Activated CD4-positive, alpha-beta T cell treated with anti-CD3 and anti-CD28 coated beads for 36 hours (primary cell): ENCODE measurements at regions not wholly inside any gene's neighbourhood (a gene's known extent, or its start where the extent isn't known, plus 50 kb on each side); places are given as distances from the start of the nearest gene placed in this dataset.

Source experiments
- ATAC-seq: fragments of 200-7000 bp; cut with Tn5 transposase; one replicate; pipeline ENCODE4 v1.10.0; 2021; ENCODE audit warnings: mild to moderate bottlenecking, moderate library complexity
- CTCF ChIA-PET: fragments of 350-600 bp; sonication (Branson Sonifier 250); formaldehyde crosslinking; loops from one replicate; lab custom pipeline; 2021; ENCODE audit warnings: antibody characterized with exemption; lab: Charles Lee
- POLR2A ChIA-PET: fragments of 350-600 bp; sonication (Branson Sonifier 250); formaldehyde crosslinking; loops from one replicate; lab custom pipeline; 2021; ENCODE audit warnings: antibody characterized with exemption, inconsistent platforms; lab: Charles Lee
- DNase-seq: peaks from one replicate; pipeline ENCODE4 v3.0.0-alpha.2; 2020
- H3K27ac Mint-ChIP-seq: one replicate; pipeline ENCODE4 v1.8.0; 2021; ENCODE audit warnings: mixed read lengths
- H3K27me3 Mint-ChIP-seq: one replicate; pipeline ENCODE4 v1.8.0; 2021; ENCODE audit warnings: mixed read lengths
- H3K36me3 Mint-ChIP-seq: one replicate; pipeline ENCODE4 v1.8.0; 2021; ENCODE audit warnings: low read depth, mixed read lengths
- H3K4me1 Mint-ChIP-seq: one replicate; pipeline ENCODE4 v1.8.0; 2021; ENCODE audit warnings: mixed read lengths
- H3K4me3 Mint-ChIP-seq: one replicate; pipeline ENCODE4 v1.8.0; 2021; ENCODE audit warnings: mild to moderate bottlenecking, moderate library complexity, mixed read lengths
- H3K9me3 Mint-ChIP-seq: one replicate; pipeline ENCODE4 v1.8.0; 2021; ENCODE audit warnings: low read depth, mixed read lengths
- intact Hi-C, 2 experiments: fragments of 100-400 bp; cut with DNase I in 1 of 2; cut with micrococcal nuclease in 1 of 2; formaldehyde crosslinking; loops; one replicate each; pipeline versions ENCODE4 v1.14.2 to v1.15.1; 2022 to 2024; cut with DNase I, micrococcal nuclease

DNA sequence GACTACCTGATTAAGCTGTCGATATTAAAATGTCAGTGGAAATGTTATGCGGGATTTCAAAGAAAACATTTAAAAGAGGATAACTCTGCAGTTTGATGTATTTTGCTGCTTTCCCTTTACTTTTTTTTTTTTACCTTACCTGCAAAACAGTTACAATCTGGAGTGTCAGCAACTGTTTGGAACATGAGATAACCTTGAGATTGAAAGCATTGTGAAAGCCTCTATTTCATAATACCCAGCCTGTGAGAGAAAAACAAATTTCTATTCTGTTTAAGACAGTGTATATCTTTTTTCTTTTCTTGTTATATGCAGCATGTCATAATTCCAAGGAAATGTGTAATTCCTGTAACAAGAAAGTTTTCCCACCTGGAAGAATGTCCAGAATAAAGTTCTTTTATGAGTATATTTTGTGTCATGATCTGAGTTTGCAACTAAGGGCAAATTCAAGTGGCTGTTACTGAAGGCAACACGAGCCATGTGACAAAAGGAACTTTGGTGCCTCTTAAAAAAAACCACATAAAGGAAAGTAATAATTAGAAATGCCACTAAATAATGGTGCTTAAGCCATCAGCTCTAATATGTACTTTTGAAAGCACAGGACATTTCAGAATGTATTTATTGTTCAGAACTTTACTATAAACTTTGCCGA lies 297.0 kb upstream of the DSEL start:
- Mint-ChIP-seq H3K9me3 (peaks cover 1% of the 10 kb centered on the region), H3K27me3 (no peaks in the 10 kb centered on the region), H3K36me3 (no peaks in the 10 kb centered on the region), H3K4me1 (no peaks in the 10 kb centered on the region), H3K4me3 (no peak overlapping the region), H3K27ac (no peak overlapping the region)
- DNase-seq (no peak), ATAC-seq (no peak)
- CTCF ChIA-PET = no interaction called here
- intact Hi-C loops = no loop called here
- POLR2A ChIA-PET = no interaction called here

DNA sequence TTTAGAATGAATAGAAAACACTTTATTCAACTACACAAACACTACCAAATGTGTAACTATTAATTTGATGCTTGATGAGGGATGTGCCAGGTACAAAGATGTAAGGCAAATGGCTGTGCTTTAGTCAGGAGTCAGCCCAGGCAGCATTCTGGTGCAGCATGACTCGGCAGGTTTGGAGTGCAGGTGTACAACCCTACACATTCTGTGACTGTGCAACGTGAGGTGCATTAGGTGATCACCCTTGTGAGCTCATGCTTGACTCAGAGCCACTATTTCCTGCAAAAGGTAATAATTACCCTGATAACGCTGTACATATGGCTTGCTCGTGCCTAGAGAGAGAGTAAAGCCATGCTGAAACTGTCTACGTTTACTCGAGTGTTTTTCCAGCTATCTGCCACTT lies 288.7 kb upstream of the DSEL start:
- CTCF ChIA-PET = no interaction called here

DNA sequence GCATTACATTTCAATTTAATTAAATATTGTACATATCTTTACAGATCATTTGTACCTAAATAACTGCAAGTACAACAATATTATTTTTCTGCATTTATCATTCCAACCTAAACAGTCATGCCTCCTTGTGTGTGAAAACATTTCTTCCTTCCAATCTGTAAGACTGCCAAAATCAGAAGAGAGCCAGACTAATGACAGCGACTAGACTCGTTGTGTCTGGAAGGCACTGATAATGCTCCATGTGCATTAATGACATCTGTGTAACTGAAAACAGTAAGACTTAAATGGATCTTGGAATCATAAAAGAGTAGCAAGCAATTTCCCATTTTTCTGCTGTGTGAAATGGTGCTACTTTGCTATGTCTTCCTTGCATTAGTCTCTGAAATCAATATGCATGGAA lies 278.0 kb upstream of the DSEL start:
- no peaks in the 10 kb centered on the region for H3K27me3 Mint-ChIP-seq
- no peak overlapping the region for H3K4me3 Mint-ChIP-seq
- DNase-seq = no peak
- ATAC-seq = no peak
- H3K4me1 Mint-ChIP-seq = no peaks in the 10 kb centered on the region
- no peaks in the 10 kb centered on the region for H3K9me3 Mint-ChIP-seq
- no peak overlapping the region for H3K27ac Mint-ChIP-seq
- POLR2A ChIA-PET = no interaction called here
- intact Hi-C loops = no loop called here
- CTCF ChIA-PET = no interaction called here
- H3K36me3 Mint-ChIP-seq = no peaks in the 10 kb centered on the region

More for the DNA sequence above, 288.7 kb upstream of the DSEL start:
- H3K27ac Mint-ChIP-seq = no peak overlapping the region
- H3K36me3 Mint-ChIP-seq = no peaks in the 10 kb centered on the region
- POLR2A ChIA-PET = no interaction called here
- peaks cover 7% of the 10 kb centered on the region for H3K9me3 Mint-ChIP-seq
- DNase-seq (no peak), ATAC-seq (no peak)
- no peak overlapping the region for H3K4me3 Mint-ChIP-seq
- no peaks in the 10 kb centered on the region for H3K4me1 Mint-ChIP-seq
- no peaks in the 10 kb centered on the region for H3K27me3 Mint-ChIP-seq
- intact Hi-C loops = no loop called here

DNA sequence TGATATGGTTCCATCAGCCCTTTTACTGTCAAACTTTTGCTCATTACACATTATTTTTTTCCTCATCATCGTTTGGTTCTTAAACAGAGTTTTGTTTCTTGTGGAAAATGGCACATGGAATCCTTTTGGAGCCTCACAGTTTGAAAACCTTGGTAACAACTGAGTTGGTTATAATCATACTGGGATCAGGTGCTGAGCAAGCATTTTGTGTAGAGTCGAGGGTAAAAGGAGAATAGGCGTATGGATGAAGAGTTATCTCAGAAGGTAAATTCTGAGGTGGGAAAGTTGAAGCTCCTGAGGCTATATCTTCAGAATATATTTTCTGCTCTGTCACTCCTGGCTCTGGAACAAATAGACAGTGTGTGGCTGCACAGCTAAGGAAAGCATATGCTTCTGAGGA lies 274.0 kb upstream of the DSEL start:
- H3K27me3 Mint-ChIP-seq = no peaks in the 10 kb centered on the region
- intact Hi-C loops = no loop called here
- ATAC-seq = no peak
- no peaks in the 10 kb centered on the region for H3K4me1 Mint-ChIP-seq
- ChIA-PET POLR2A (no interaction called here), CTCF (no interaction called here)
- no peak overlapping the region for H3K27ac Mint-ChIP-seq
- no peaks in the 10 kb centered on the region for H3K9me3 Mint-ChIP-seq
- H3K36me3 Mint-ChIP-seq = no peaks in the 10 kb centered on the region
- no peak for DNase-seq
- no peak overlapping the region for H3K4me3 Mint-ChIP-seq

DNA sequence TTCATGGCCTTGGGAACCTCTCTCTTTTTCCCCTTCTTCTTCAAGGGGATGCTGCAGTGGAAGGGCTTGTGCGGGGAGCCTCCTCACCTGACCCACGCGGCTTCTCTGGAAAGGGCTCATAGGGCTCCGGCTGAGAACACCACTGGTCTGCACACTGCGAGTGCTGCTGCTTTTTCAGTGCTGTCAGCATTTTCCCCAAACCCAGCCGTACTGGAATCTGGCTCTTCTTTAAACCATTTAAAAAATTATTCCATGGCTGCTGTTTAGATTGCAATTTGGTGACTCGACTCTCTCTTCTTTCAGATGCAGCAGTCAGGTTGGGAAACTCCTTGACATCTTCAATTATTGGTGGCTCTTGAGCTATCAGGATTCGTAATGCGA lies 272.6 kb upstream of the DSEL start:
- intact Hi-C loops = no loop called here
- Mint-ChIP-seq H3K4me1 (no peaks in the 10 kb centered on the region), H3K27me3 (no peaks in the 10 kb centered on the region), H3K36me3 (no peaks in the 10 kb centered on the region), H3K27ac (no peak overlapping the region), H3K9me3 (no peaks in the 10 kb centered on the region), H3K4me3 (no peak overlapping the region)
- DNase-seq (no peak), ATAC-seq (no peak)
- POLR2A ChIA-PET = no interaction called here
- CTCF ChIA-PET = no interaction called here

DNA sequence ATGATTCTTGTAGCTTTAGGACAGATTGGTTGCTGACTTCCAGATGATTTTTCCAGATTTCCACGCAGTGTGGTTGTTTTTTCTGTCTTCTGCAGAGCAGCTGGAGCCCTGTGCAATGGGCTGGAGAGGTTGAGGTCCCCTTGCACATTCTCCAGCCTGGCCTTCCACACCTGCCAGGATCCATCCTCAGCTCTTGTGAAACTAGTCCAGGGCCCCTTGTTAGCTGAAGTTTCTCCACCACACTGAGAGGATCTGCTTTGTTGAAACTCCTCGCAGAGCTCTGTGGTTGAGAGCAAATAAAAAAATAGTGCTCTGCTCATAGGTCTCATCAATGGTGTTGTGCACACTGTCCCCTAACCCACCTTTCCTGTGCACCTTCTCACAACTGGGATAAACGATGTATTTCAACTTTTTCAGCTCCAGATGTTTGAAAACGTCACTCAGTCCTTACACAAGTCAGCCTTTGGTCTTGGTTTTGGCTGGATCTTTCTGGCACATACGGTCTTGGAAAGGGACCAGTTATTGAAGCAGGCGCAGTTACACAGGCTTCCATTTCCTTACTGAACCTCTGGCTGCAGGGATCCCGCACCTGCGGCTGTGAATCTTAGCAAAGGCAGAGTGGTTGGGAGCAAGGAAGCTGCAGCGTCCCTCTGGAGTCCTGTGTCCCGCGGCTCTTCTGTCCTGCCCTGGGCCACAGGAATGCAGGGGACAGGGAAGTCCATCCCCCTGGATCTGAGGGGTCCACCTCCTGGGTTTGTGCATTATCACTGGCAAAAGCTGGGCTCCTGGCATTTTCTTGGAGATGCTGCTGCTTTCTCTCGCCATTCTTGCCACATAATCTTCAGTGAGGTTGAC lies 272.0 kb upstream of the DSEL start:
- H3K4me1 Mint-ChIP-seq = no peaks in the 10 kb centered on the region
- DNase-seq (no peak), ATAC-seq (no peak)
- ChIA-PET CTCF (no interaction called here), POLR2A (no interaction called here)
- intact Hi-C loops = no loop called here
- no peaks in the 10 kb centered on the region for H3K36me3 Mint-ChIP-seq
- H3K4me3 Mint-ChIP-seq = no peak overlapping the region
- H3K27me3 Mint-ChIP-seq = no peaks in the 10 kb centered on the region
- no peaks in the 10 kb centered on the region for H3K9me3 Mint-ChIP-seq
- no peak overlapping the region for H3K27ac Mint-ChIP-seq

DNA sequence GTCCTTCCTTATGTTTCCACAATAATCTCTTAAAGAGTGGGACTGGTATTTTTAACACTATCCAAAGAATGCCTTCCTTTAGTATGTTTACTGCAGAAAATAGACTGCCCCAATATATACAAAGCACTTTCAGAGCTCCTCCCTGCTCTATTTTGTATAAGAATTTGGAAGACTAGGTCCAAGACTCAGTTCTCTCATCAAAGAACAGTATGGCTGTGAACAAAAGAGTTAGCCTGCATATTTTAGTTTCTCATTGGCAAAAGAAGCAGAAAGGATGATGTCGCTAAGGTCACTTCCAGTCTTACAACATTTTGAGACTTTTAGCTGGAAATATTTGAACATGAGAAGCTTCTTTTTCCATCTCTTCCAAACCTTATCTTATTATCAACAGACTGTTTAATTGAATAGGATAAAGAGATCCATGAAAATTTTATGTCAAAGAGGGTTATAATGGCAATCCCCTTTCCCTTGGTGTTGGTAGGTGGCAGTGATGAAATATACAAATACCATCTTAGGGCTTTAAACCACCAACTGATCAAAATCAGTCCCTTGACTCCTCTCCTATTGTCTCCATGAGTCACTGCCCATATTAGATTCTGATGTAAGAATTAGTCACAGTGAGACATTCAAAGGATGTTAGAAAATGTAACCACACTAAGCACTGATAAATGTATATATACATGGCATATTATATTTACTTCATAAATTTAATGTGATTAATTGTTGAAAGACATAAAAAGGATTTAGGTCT lies 266.9 kb upstream of the DSEL start:
- no peak for DNase-seq
- no peaks in the 10 kb centered on the region for H3K36me3 Mint-ChIP-seq
- no peaks in the 10 kb centered on the region for H3K9me3 Mint-ChIP-seq
- H3K4me3 Mint-ChIP-seq = no peak overlapping the region
- ATAC-seq = peak; percentile 76
- POLR2A ChIA-PET = no interaction called here
- no peak overlapping the region for H3K27ac Mint-ChIP-seq
- CTCF ChIA-PET = no interaction called here
- no peaks in the 10 kb centered on the region for H3K4me1 Mint-ChIP-seq
- H3K27me3 Mint-ChIP-seq = no peaks in the 10 kb centered on the region
- intact Hi-C loops = no loop called here

DNA sequence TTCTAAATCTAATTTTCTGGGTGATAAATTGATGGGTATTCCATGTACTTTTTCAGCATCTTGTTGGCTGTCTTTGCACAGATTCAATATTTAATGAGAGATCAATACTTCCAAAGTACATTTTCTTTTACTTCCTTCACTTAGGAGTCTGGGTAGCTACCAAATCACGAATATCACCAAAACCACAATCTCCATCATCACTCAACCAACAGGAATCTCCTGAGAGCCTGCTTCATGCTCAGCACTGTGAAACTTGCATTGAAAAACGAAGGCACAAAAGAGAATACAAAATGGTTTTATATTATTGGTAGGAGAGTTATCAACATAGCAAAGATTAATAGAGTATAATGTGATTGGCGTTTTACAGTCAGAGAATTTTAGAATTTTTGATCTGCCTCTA lies 261.5 kb upstream of the DSEL start:
- Mint-ChIP-seq H3K4me3 (no peak overlapping the region), H3K36me3 (no peaks in the 10 kb centered on the region), H3K27me3 (no peaks in the 10 kb centered on the region), H3K4me1 (no peaks in the 10 kb centered on the region), H3K9me3 (no peaks in the 10 kb centered on the region), H3K27ac (no peak overlapping the region)
- ATAC-seq (no peak), DNase-seq (no peak)
- intact Hi-C loops = no loop called here
- POLR2A ChIA-PET = no interaction called here
- CTCF ChIA-PET = no interaction called here

DNA sequence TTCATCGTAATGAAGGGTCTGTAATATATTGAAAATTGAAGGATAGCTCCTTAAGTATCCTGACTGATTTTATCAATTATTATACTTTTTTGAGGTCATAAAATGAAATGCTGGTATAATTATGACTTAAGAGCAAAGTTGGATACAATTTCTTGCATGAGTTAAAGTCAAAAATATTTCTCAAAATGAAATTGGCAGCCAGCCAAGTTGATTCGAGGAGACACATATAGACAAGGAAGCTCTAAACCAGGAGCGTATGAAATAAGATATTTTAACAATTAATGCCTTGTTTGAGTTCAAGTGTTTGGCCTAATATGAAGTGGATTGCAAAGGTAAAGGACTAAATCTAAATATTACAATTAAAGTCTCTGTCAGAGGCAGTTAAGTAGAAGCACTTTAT lies 260.4 kb upstream of the DSEL start:
- ChIA-PET CTCF (no interaction called here), POLR2A (no interaction called here)
- Mint-ChIP-seq H3K36me3 (no peaks in the 10 kb centered on the region), H3K27ac (no peak overlapping the region), H3K27me3 (no peaks in the 10 kb centered on the region), H3K9me3 (no peaks in the 10 kb centered on the region), H3K4me3 (no peak overlapping the region), H3K4me1 (no peaks in the 10 kb centered on the region)
- DNase-seq (no peak), ATAC-seq (no peak)
- intact Hi-C loops = no loop called here

DNA sequence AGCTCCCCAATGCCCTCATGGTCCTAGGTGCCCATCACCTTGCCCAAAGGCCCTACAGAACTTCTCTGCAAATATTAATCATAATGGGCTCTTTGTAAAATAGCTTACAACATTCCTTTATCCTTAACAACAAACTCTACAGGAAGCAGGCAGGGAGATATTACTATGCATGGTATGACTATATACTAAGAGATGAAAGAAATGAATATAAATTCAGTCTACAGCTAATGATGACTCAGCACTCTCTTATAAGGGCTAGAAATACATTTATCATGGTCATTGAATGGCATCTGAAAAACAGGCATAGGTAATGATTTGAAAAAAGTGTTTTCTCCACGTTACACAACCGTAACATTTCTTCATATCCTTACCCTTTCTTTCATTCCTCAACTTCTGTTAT lies 254.8 kb upstream of the DSEL start:
- no peaks in the 10 kb centered on the region for H3K36me3 Mint-ChIP-seq
- ChIA-PET POLR2A (interaction anchor here (0.6 kb wide), 1 partner anchor 788 kb away, joined by 5 read pairs; no protein-coding TSS in a partner anchor), CTCF (interaction anchor here (1.2 kb wide), 1 partner anchor 28 kb away, joined by 3 read pairs; no protein-coding TSS in a partner anchor)
- no peaks in the 10 kb centered on the region for H3K27me3 Mint-ChIP-seq
- no peak overlapping the region for H3K27ac Mint-ChIP-seq
- DNase-seq (no peak), ATAC-seq (no peak)
- no peaks in the 10 kb centered on the region for H3K4me1 Mint-ChIP-seq
- intact Hi-C loops = no loop called here
- no peak overlapping the region for H3K4me3 Mint-ChIP-seq
- H3K9me3 Mint-ChIP-seq = no peaks in the 10 kb centered on the region

DNA sequence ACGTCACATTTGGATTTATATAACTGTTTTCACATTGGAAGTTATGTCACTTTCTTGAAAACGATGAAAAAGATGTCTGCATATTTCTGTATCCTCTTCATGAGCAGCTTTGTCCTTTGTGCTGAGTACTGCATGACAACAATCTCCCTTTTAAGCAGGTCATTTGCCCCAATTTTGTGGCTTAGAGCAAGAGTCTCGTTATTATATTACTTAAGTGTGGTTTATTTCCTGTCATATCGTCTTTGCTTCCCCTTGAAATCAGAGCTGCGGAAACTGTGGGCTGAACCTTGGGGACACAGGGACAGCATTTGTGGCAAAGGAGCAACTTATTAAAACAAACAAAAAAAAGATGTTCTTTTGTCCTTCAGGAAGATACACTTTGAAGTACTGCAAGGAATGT lies 254.0 kb upstream of the DSEL start:
- POLR2A ChIA-PET = interaction anchor here (0.6 kb wide), 1 partner anchor 788 kb away, joined by 5 read pairs; no protein-coding TSS in a partner anchor
- no peaks in the 10 kb centered on the region for H3K36me3 Mint-ChIP-seq
- no peaks in the 10 kb centered on the region for H3K27me3 Mint-ChIP-seq
- intact Hi-C loops = no loop called here
- DNase-seq = no peak
- no peak overlapping the region for H3K27ac Mint-ChIP-seq
- no peaks in the 10 kb centered on the region for H3K4me1 Mint-ChIP-seq
- CTCF ChIA-PET = no interaction called here
- no peak overlapping the region for H3K4me3 Mint-ChIP-seq
- ATAC-seq = no peak
- H3K9me3 Mint-ChIP-seq = no peaks in the 10 kb centered on the region

DNA sequence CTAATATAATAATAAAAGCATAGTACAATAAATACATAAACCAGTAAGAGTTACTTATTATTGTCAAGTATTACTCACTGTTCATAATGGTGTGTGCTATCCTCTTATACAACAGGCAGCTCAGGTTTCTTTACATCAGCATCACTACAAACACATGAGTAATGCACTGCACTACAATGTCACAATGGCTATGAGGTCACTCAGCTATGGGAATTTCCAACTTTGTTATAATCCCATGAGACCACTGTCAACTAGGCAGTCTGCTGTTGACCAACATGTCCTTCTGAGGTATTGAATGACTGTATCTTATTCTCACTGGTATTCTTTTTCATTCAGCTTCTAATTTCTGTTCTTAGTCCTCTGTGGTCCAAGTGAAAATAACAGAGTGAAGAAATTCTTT lies 250.4 kb upstream of the DSEL start:
- Mint-ChIP-seq H3K27me3 (no peaks in the 10 kb centered on the region), H3K4me3 (no peak overlapping the region), H3K4me1 (no peaks in the 10 kb centered on the region), H3K27ac (no peak overlapping the region), H3K9me3 (no peaks in the 10 kb centered on the region), H3K36me3 (no peaks in the 10 kb centered on the region)
- DNase-seq (no peak), ATAC-seq (no peak)
- ChIA-PET CTCF (no interaction called here), POLR2A (no interaction called here)
- intact Hi-C loops = no loop called here
